ENCODE measurements at regions not wholly inside any gene's neighbourhood (a gene's known extent, or its start where the extent isn't known, plus 50 kb on each side); places are given as distances from the start of the nearest gene placed in this dataset.

- DNase-seq = no peak
- Histone ChIP-seq H3K9ac (ENCODE audit: low read length) (no peak overlapping the region), H3F3A (ENCODE audit: insufficient read depth, low read length) (no peaks in the 10 kb centered on the region), H3K79me2 (ENCODE audit: low read length) (no peaks in the 10 kb centered on the region), H4K20me1 (ENCODE audit: insufficient read depth, low read length) (no peaks in the 10 kb centered on the region), H3K9me2 (replicated peaks; ENCODE audit: insufficient read depth, low read length) (no peaks in the 10 kb centered on the region), H3K36me3 (replicated peaks; ENCODE audit: insufficient read depth, low read length) (no peaks in the 10 kb centered on the region), H2AFZ (ENCODE audit: low read length) (no peak overlapping the region), H3K4me3 (ENCODE audit: low read length) (no peak overlapping the region), H3K27me3 (replicated peaks; ENCODE audit: insufficient read depth, low read length) (no peaks in the 10 kb centered on the region), H3K4me1 (ENCODE audit: low read length) (no peaks in the 10 kb centered on the region), H3K27ac (ENCODE audit: low read length) (no peak overlapping the region), H3K9me3 (replicated peaks; ENCODE audit: insufficient read depth, low read length) (no peaks in the 10 kb centered on the region), H3K4me2 (ENCODE audit: low read depth, low read length) (no peak overlapping the region)
- TF ChIP-seq EZH2phosphoT487 (IDR thresholded peaks at IDR 0.05; ENCODE audit: low read length) = no peak
- TF ChIP-seq EZH2 (optimal IDR thresholded peaks at IDR 0.05; ENCODE audit: low read depth, low read length) = no peak
- no peak for TF ChIP-seq CTCF (IDR thresholded peaks at IDR 0.05; ENCODE audit: low read length)
Observed at GRCh38 chr6:113055998-113056397, 708.9 kb downstream of the RFPL4B start.

- H3K36me3 ChIP-seq (replicated peaks; ENCODE audit: insufficient read depth, low read length) = no peaks in the 10 kb centered on the region
- H3K4me2 ChIP-seq (ENCODE audit: low read depth, low read length) = no peak overlapping the region
- no peak for DNase-seq
- no peaks in the 10 kb centered on the region for H3K27me3 ChIP-seq (replicated peaks; ENCODE audit: insufficient read depth, low read length)
- no peak overlapping the region for H3K9ac ChIP-seq (ENCODE audit: low read length)
- H3K4me1 ChIP-seq (ENCODE audit: low read length) = no peaks in the 10 kb centered on the region
- no peaks in the 10 kb centered on the region for H3K9me3 ChIP-seq (replicated peaks; ENCODE audit: insufficient read depth, low read length)
- no peaks in the 10 kb centered on the region for H3K79me2 ChIP-seq (ENCODE audit: low read length)
- no peak overlapping the region for H3K27ac ChIP-seq (ENCODE audit: low read length)
- H3F3A ChIP-seq (ENCODE audit: insufficient read depth, low read length) = no peaks in the 10 kb centered on the region
- no peaks in the 10 kb centered on the region for H4K20me1 ChIP-seq (ENCODE audit: insufficient read depth, low read length)
- TF ChIP-seq CTCF (IDR thresholded peaks at IDR 0.05; ENCODE audit: low read length) (no peak), EZH2phosphoT487 (IDR thresholded peaks at IDR 0.05; ENCODE audit: low read length) (no peak), EZH2 (optimal IDR thresholded peaks at IDR 0.05; ENCODE audit: low read depth, low read length) (no peak)
- H3K9me2 ChIP-seq (replicated peaks; ENCODE audit: insufficient read depth, low read length) = no peaks in the 10 kb centered on the region
- H3K4me3 ChIP-seq (ENCODE audit: low read length) = no peak overlapping the region
- no peak overlapping the region for H2AFZ ChIP-seq (ENCODE audit: low read length)
Observed at GRCh38 chr6:113057567-113058053, 710.5 kb downstream of the RFPL4B start.

GRCh38 chr6:113060664-113061063 lies 713.5 kb downstream of the RFPL4B start:
- no peak overlapping the region for H3K4me2 ChIP-seq (ENCODE audit: low read depth, low read length)
- no peaks in the 10 kb centered on the region for H4K20me1 ChIP-seq (ENCODE audit: insufficient read depth, low read length)
- H3K79me2 ChIP-seq (ENCODE audit: low read length) = no peaks in the 10 kb centered on the region
- no peak for DNase-seq
- H3K36me3 ChIP-seq (replicated peaks; ENCODE audit: insufficient read depth, low read length) = no peaks in the 10 kb centered on the region
- H2AFZ ChIP-seq (ENCODE audit: low read length) = no peak overlapping the region
- no peak overlapping the region for H3K4me3 ChIP-seq (ENCODE audit: low read length)
- H3K27ac ChIP-seq (ENCODE audit: low read length) = no peak overlapping the region
- no peaks in the 10 kb centered on the region for H3K9me3 ChIP-seq (replicated peaks; ENCODE audit: insufficient read depth, low read length)
- no peaks in the 10 kb centered on the region for H3K4me1 ChIP-seq (ENCODE audit: low read length)
- H3K27me3 ChIP-seq (replicated peaks; ENCODE audit: insufficient read depth, low read length) = no peaks in the 10 kb centered on the region
- no peaks in the 10 kb centered on the region for H3F3A ChIP-seq (ENCODE audit: insufficient read depth, low read length)
- TF ChIP-seq EZH2 (optimal IDR thresholded peaks at IDR 0.05; ENCODE audit: low read depth, low read length) (no peak), EZH2phosphoT487 (IDR thresholded peaks at IDR 0.05; ENCODE audit: low read length) (no peak), CTCF (IDR thresholded peaks at IDR 0.05; ENCODE audit: low read length) (no peak)
- no peaks in the 10 kb centered on the region for H3K9me2 ChIP-seq (replicated peaks; ENCODE audit: insufficient read depth, low read length)
- H3K9ac ChIP-seq (ENCODE audit: low read length) = no peak overlapping the region

Data from MM.1S (cell line).